ENCODE measurements at regions not wholly inside any gene's neighbourhood (a gene's known extent, or its start where the extent isn't known, plus 50 kb on each side); places are given as distances from the start of the nearest gene placed in this dataset.

- peaks cover 0 to 72% (median 29%) of the 10 kb centered on the region in 4 donors for H3K4me1 ChIP-seq
- no peaks in the 10 kb centered on the region for H3K9me3 ChIP-seq
- ATAC-seq (no peak), DNase-seq (no peak)
- no peak for TF ChIP-seq POLR2A (IDR thresholded peaks at IDR 0.05)
- TF ChIP-seq, protein P1, sequence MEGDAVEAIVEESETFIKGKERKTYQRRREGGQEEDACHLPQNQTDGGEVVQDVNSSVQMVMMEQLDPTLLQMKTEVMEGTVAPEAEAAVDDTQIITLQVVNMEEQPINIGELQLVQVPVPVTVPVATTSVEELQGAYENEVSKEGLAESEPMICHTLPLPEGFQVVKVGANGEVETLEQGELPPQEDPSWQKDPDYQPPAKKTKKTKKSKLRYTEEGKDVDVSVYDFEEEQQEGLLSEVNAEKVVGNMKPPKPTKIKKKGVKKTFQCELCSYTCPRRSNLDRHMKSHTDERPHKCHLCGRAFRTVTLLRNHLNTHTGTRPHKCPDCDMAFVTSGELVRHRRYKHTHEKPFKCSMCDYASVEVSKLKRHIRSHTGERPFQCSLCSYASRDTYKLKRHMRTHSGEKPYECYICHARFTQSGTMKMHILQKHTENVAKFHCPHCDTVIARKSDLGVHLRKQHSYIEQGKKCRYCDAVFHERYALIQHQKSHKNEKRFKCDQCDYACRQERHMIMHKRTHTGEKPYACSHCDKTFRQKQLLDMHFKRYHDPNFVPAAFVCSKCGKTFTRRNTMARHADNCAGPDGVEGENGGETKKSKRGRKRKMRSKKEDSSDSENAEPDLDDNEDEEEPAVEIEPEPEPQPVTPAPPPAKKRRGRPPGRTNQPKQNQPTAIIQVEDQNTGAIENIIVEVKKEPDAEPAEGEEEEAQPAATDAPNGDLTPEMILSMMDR (IDR thresholded peaks at IDR 0.05), result no peak
- intact Hi-C loops (cut with DNase I), result no loop called here
- H3K27me3 ChIP-seq, result no peaks in the 10 kb centered on the region
- H3K4me3 ChIP-seq, result no peak overlapping the region
- peak overlapping the region in 2 of 3 donors; percentile 93 to 95 for H3K27ac ChIP-seq
- no peaks in the 10 kb centered on the region for H3K36me3 ChIP-seq
- 77% methylated on average over 5 of the region's 9 CpGs for WGBS (ENCODE audit: insufficient coverage, low coverage, low lambda C conversion rate, missing lambda C conversion rate)
Measured at GRCh38 chr20:50406610-50407136, 103.5 kb upstream of the PTPN1 start.

- intact Hi-C loops (cut with DNase I), result no loop called here
- H3K4me3 ChIP-seq, result no peak overlapping the region
- no peaks in the 10 kb centered on the region for H3K27me3 ChIP-seq
- peaks cover 0 to 1% (median 0%) of the 10 kb centered on the region in 4 donors for H3K9me3 ChIP-seq
- DNase-seq, result no peak
- H3K4me1 ChIP-seq, result peaks cover 0 to 55% (median 24%) of the 10 kb centered on the region in 4 donors
- peak overlapping the region in 2 of 3 donors; percentile 60 to 61 for H3K27ac ChIP-seq
- no peaks in the 10 kb centered on the region for H3K36me3 ChIP-seq
- 75% methylated on average over 3 of the region's 15 CpGs for WGBS (ENCODE audit: insufficient coverage, low coverage, low lambda C conversion rate, missing lambda C conversion rate)
- TF ChIP-seq, protein P1 (IDR thresholded peaks at IDR 0.05), result no peak
- no peak for ATAC-seq
Measured at GRCh38 chr20:50408526-50409364, 101.4 kb upstream of the PTPN1 start.

- Histone ChIP-seq H3K4me3 (no peak overlapping the region), H3K4me1 (peaks cover 0 to 55% (median 24%) of the 10 kb centered on the region in 4 donors), H3K9me3 (peaks cover 0 to 4% (median 0%) of the 10 kb centered on the region in 4 donors), H3K27me3 (no peaks in the 10 kb centered on the region), H3K36me3 (no peaks in the 10 kb centered on the region), H3K27ac (peak overlapping the region in 2 of 3 donors; percentile 60 to 61)
- WGBS (ENCODE audit: insufficient coverage, low coverage, low lambda C conversion rate, missing lambda C conversion rate), result 9% methylated on average over 3 of the region's 3 CpGs
- intact Hi-C loops (cut with DNase I), result no loop called here
- no peak for DNase-seq
- peak in 3 of 4 donors; percentile 11 to 34 (median 12) for ATAC-seq
- no peak for TF ChIP-seq POLR2A (IDR thresholded peaks at IDR 0.05)
- TF ChIP-seq, protein P1 (IDR thresholded peaks at IDR 0.05), result no peak
Measured at GRCh38 chr20:50409495-50409894, 100.7 kb upstream of the PTPN1 start.

GRCh38 chr20:50410343-50410742 lies 99.8 kb upstream of the PTPN1 start:
- Histone ChIP-seq H3K27me3 (no peaks in the 10 kb centered on the region), H3K9me3 (peaks cover 0 to 4% (median 0%) of the 10 kb centered on the region in 4 donors), H3K27ac (no peak overlapping the region), H3K36me3 (no peaks in the 10 kb centered on the region), H3K4me1 (peaks cover 0 to 56% (median 24%) of the 10 kb centered on the region in 4 donors), H3K4me3 (no peak overlapping the region)
- ATAC-seq (no peak), DNase-seq (no peak)
- intact Hi-C loops (cut with DNase I), result no loop called here
- no peak for TF ChIP-seq POLR2A (IDR thresholded peaks at IDR 0.05)
- TF ChIP-seq, protein P1 (IDR thresholded peaks at IDR 0.05), result no peak
- 100% methylated on average over 2 of the region's 7 CpGs for WGBS (ENCODE audit: insufficient coverage, low coverage, low lambda C conversion rate, missing lambda C conversion rate)

Data from right lobe of liver (tissue), 6 donors.